HepG2 (cell line): ENCODE measurements at regions not wholly inside any gene's neighbourhood (a gene's known extent, or its start where the extent isn't known, plus 50 kb on each side); places are given as distances from the start of the nearest gene placed in this dataset.

Experiments
- ATRX ChIP-seq: sonication (generic); formaldehyde crosslinking; IDR thresholded peaks from 2 replicates; pipeline ENCODE4 v1.4.0; 2020; ENCODE audit warnings: missing genetic modification reagents, borderline replicate concordance
- BRF2 ChIP-seq: sonication (generic); formaldehyde crosslinking; IDR thresholded peaks from 2 replicates; pipeline ENCODE4 v1.8.1; 2022; ENCODE audit warnings: mild to moderate bottlenecking, missing genetic modification reagents
- CTCF ChIP-seq: sonication (generic); formaldehyde crosslinking; IDR thresholded peaks from 2 replicates; pipeline ENCODE4 v1.5.0; 2020; ENCODE audit warnings: mild to moderate bottlenecking, missing genetic modification reagents, moderate library complexity
- HNRNPH1 ChIP-seq: fragments of 200-400 bp; formaldehyde crosslinking; optimal IDR thresholded peaks from 2 replicates; pipeline ENCODE3; 2017; ENCODE audit warnings: mild to moderate bottlenecking, low read depth, low read length
- RAD21 ChIP-seq: fragments of 450-650 bp; formaldehyde crosslinking; IDR thresholded peaks from 2 replicates; pipeline ENCODE4 v1.5.0; 2020; ENCODE audit warnings: mild to moderate bottlenecking

- TF ChIP-seq HNRNPH1 (no peak), RAD21 (no peak), CTCF (CRISPR knock-in tag) (no peak), BRF2 (CRISPR knock-in tag) (no peak), ATRX (CRISPR knock-in tag) (no peak)
These were observed 96.7 kb upstream of the CXADR start for GRCh38 chr21:17416139-17416538.
